HG02943 (cell line): ENCODE measurements at regions not wholly inside any gene's neighbourhood (a gene's known extent, or its start where the extent isn't known, plus 50 kb on each side); places are given as distances from the start of the nearest gene placed in this dataset.

Experiments
- ATAC-seq: cut with Tn5 transposase; IDR thresholded peaks from one replicate; pipeline ENCODE4 v1.9.1; 2021; ENCODE audit warnings: mild to moderate bottlenecking, low read depth, moderate library complexity; ENCODE audit not compliant: unreplicated experiment

DNA sequence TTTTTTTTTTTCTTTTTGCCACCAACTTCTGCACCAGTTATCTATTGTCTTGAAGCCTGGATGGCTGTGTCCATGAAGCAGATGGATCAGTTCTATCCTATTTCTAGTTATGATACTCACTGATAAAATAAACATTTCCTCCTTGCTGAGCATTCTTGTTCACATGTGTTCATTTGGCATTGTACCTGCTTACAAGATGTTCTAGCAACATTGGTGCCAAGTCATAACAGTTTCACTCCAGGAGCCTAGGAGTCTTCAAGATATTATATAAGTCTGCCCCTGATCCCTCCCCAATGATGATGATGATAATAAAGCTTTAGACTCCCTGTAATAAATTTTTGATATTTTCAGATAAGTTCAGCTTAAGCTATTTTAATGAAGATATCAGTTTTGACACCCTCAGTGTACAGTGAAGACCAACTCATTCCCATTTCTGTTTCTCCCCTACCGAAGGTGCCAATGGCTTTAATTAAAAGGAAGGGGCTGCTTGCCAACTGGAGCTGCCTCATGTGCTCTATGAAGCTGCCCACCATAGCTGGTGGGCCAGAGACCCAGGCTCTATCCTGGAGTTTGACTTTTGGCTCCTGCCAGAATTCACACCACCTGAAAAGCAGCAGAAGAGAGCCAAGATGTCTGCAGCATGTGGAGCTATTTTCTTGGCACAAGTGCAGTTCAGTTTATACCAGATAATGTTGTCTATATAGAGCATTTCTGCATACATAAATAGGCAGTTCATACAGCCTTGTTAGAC, 265.4 kb upstream of the TET2 start:
- no peak for ATAC-seq

DNA sequence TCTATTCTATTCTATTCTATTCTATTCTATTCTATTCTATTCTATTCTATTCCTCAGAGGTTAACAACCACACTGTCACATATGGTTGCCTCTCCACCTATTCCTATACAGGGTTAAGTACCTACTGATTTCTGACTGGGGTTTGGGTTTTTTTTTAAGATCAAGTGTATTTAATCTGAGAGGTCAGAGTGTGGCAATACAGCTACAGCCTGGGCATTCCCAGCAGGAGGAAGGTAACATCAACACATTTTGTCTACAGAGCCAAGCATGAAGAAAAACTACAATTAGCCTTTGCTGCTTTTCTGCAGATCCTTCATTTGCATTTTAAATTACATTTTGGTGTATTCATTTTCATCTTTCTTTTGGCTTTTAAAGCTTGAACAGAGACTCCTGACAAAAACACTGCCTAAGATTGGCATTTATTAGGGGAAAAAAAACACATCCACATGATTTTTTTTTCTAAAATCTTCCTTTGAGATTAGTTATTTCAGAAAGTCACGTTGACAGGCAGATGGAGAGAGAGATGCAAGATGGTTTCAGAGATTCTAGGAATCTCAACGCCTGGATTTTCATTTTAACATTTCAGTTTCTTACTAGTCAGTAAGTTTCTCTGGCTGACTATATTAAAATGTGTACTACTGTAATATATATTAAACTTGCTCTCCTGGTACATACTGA, 255.9 kb upstream of the TET2 start:
- ATAC-seq: no peak

DNA sequence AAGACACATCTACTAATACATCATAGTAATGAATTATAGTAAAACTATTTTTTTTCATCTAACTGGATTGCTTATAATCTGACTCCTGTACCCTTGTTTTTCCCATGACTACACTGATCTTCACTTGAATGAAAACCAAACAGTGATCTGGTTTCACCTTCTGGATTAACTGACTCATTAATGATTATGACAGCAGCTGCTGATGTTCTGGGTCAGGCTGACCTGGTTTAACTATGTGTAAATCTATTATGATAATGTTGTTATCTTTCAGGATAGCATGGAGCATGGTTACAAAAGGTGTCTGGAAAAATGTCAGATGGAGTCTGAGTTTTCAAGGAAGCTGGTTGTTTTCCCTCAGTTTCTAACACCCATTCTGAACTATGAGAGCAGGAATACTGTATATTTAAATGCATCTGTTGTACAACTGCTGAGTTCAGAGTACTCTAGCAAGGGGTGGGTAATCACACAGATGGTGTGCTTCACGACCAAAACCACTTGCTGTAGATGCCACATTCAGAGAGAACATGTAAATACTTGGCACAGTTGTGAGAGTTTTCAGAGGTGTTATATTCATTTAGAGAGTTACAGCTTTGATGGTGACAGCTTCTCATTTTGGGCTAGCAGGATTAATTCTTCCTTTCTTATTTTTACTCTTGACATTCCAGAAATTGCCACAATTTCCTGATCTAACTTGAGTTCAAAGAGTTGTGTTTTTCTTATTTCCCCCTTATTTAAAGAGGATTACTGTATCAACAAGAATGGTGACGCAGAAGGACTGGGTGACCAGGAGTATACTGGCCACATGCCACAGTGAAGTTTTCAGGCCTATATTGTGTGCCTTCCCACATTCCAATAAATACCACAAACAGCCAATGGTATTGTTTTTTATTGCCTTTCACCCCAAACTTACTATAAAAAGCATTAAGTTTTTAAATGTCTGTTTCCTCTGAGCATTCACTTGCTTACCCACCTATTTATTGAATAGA, 249.7 kb upstream of the TET2 start:
- no peak for ATAC-seq

DNA sequence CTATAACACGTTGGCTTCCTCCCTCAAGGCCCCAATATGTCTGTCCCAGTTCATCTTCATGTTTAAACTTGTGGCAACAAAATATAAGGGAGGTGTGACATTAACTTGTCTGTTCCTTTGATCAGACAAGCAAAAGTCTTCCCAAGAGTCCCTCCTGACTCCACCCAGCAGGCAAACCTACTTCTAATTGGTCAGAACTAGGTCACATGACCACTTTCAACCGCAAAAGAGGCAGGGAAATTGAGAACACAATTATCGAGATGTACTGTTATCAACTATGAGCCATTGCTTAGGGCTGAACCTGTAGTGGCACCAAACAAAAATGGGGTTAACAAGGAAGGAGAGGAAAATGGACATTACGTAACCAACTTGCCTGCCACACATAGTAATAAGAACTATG, 246.8 kb upstream of the TET2 start:
- no peak for ATAC-seq

DNA sequence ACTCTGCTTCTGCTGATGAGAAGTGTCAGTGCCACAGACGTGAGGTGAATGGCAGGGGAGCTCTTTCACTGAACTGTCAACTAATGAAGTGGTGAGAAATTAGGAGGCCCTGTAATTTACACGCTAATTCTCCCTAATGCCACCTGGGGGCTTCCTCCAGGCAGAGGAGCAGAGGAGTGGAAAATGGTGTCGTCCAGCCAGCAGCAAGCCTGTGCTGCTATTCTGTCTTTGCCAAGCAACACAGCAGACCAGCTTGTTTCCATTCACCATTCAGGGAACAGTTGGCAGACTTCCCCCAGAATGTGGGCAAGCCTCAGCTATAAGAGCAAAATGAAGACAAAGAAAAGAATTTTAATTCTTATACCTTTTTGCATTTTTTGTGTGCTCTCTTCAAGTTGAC, 245.2 kb upstream of the TET2 start:
- ATAC-seq: no peak

DNA sequence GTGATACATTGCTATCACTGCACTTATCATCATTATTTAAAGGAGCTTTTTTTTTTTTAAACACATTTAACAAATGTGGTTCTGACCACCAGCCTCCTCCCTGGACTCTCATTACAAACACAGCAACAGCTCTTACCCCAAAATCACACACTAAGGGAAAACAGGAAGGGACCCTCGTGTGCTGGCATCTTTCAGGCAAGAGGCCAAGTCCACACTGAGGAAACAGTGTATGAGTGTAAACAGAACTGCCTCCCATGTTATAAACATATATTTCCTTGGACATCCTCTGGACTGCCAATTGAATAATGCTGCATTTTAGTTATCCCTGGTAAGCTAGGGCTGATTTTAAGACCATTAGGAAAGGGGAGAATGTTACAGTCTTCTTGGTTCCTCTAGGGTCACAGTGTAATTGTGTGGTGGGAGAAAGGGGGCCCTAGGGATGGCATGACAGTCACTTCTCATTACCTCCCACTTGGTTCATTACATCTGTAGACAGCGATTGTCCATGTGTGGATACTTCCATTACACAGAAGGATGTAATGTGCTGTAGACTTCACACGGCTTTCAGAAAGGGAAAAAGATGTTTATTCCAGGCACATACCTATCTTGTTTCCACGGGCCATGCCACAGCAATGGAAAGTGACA, 244.6 kb upstream of the TET2 start:
- no peak for ATAC-seq

DNA sequence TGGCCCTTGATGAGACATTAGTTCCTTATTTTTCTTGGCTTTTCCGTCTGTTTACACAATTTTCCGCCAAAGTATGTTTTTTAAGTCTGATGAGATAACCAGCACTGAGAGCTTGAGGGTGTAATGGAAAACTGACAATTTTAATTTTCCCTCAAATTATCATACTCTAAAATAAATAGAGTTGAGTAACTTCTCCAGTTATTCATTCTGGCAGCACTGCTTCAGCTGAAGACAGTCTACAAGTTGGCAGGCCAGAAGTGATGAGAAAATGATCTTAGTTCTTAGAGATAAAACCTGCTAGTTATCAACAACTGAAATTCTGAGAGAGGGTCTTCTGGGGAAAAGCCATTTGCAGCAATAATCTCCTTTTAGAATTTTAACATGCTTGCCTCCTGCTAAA, 241.6 kb upstream of the TET2 start:
- ATAC-seq: no peak

DNA sequence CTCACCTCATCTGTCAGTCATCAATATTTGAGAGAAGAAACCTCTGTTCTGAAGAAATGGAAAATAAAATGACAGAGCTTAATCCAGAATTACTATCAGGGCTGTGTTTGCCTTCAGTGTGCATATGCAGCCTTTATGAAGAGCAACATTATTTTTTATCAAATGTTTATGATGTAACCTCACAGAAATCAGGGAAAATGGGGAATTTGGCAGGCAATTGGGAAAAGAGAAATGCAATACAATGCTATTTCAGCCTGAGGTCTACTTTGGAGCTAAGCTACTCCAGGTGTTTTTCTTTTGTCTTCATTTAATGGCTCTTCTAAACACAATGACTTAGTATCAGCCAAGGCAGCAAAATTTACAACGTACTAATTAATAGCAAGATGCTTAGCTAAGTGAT, 241.1 kb upstream of the TET2 start:
- no peak for ATAC-seq

DNA sequence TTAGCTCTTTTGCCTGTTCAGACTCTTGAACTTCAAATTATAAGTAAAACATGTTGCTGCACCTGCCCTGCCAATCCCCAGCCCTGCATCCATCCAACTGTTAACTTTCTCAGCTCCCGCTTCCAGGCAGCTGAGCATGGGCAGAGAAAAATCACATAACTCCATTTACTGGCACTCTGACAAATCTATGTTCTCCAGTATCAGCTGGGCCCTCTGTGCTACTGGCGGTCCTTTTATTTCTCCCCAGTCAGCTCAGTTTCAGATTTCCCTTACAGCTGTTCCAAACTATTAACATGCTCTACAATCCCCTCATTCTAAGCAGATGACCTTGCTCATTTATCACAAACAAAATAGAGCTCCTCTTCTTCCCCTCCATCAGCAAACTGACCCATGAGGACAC, 240.4 kb upstream of the TET2 start:
- ATAC-seq: no peak

DNA sequence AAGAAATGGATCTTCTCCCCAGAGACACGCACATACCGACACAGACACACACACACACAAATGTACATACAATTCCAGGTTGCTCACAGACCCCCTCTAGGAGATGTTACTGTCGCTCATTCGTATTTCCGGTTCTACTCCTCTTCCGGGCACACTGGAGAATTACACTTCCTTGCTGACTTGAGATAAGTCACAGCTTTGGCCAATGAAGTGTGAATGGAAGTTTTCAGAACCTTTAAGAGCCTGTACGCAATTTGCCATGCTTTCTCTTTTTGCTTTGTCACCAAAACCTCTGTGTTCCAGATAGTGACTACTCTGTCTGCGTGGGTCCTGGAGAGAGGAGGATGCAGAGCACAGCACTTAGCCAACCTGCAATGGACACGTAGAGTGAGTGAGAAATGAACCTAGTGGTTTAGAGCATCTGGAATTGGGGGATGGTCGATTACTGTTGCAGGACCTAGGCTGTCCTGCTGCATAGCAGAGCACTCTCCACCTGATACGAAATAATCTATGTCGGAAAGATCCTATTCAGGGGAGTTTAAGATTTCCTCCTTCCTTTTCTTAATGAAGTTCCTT, 239.5 kb upstream of the TET2 start:
- ATAC-seq: no peak

DNA sequence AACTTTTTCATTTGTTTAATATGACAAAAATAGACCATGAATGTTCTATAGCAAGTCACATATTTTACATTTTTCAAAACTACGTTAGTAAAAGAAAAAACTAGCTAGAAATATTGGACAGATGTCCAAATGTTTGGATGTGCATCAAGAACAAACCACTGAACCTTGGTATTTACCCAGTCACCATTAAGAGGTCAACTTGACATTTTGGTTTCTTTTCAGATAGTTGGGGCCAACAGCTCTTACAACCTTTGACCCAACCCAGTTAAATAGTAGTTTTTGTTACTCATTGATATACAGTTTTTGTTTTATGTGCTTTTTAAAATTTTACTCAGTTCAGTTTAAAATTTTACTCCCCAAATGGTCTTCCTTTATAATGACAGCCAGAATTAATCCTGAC, 238.7 kb upstream of the TET2 start:
- no peak for ATAC-seq

DNA sequence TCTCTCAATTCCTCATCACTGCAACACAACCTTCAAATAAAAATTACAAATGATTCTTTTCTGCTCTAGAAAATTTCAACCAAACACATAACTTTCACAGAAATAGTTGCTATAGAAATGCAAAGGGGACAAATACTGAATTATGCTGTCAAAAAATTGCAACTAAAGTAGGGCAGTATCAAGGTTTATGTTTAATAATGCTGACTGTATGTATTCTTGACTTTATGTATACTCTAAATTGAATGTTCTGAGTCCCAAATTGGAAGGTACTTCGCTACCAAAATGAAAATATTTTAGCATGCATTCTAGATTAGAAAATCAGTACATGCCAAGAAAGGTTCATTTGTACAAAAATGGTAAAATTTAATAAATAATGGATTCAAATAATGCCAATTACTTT, 237.3 kb upstream of the TET2 start:
- ATAC-seq: no peak

DNA sequence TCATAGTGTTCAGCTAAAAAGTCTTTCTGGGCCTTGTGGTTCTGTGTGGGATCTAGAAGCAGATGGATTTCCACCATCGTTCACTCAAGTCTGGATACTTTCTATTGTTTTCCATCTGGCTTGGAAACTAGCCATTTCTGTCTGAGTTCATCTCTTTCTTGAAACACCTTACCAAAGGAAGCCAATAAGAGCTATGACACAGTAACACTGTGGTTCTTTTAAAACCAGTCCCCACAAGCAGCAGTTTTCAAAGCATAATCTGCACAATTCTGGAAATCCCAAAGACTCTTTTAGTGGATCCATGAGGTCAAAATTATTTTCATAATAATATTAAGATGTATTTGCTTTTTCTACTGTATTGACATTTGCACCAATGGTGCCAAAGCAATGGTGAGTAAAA, 234.2 kb upstream of the TET2 start:
- no peak for ATAC-seq

DNA sequence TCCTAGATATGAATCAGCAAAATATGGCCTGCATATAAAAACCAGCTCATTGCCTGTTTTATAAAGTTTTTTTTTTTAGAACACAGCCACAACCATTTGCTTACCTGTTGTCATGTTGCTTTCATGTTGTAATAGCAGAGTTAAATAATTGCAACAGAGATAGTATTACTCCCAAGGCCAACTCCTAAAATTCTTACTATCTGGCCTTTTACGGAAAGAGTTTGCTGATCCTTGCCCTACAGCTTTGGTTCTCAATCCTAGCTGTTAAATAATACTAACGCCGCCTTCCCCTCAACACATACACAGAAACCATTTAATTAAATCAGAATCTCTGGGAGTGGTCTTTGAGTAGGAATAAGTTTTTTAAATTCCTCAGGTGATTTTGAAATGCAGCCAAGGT, 231.3 kb upstream of the TET2 start:
- no peak for ATAC-seq

DNA sequence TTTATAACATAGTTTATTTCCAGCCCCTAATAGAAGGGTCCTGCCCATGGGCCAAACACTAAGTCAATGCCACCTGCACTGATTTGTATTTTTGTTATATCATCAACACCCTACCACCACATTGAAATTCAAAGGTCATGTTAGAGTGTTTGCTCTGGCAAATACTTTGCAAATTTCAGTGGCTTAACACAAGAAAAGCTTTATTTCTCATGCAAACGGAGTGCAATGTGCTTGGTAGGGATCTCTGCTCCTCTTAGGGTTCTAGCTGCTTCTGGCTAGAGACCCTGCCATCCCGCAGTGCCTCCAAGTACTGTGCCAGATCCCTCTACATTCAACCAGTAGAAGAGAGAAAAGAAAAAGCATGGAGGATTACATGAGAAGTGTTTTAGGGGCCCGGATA, 230.8 kb upstream of the TET2 start:
- no peak for ATAC-seq

DNA sequence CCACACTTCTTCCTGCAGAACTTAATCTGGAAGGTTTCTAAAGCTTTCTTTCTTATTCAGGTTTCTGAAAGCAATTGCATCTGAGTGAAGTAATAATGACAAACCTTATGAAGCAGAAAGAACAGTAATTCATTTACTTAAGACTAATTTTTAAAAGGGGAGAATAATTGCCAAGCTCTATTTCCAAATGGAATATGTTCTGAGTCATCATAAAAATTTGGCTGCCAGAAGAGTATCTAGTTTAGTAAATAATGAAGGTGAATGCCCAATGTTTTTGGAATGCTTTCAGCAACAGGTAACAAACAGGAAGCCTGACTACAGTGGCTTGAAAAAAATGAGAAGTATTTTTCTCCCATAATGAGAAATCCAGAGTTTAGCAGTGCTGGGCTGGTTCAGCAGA, 227.3 kb upstream of the TET2 start:
- ATAC-seq: no peak

DNA sequence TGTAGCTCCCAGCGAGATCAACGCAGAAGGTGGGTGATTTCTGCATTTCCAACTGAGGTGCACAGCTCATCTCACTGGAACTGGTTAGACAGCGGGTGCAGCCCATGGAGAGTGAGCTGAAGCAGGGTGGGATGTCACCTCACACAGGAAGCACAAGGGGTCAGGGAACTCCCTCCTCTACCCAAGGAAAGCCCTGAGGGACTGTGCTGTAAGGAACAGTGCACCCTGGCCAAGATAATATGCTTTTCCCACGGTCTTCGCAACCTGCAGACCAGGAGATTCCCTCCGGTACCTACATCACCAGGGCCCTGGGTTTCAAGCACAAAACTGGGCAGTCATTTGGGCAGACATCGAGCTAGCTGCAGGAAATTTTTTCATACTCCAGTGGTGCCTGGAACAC, 216.4 kb upstream of the TET2 start:
- peak; percentile 20 for ATAC-seq

DNA sequence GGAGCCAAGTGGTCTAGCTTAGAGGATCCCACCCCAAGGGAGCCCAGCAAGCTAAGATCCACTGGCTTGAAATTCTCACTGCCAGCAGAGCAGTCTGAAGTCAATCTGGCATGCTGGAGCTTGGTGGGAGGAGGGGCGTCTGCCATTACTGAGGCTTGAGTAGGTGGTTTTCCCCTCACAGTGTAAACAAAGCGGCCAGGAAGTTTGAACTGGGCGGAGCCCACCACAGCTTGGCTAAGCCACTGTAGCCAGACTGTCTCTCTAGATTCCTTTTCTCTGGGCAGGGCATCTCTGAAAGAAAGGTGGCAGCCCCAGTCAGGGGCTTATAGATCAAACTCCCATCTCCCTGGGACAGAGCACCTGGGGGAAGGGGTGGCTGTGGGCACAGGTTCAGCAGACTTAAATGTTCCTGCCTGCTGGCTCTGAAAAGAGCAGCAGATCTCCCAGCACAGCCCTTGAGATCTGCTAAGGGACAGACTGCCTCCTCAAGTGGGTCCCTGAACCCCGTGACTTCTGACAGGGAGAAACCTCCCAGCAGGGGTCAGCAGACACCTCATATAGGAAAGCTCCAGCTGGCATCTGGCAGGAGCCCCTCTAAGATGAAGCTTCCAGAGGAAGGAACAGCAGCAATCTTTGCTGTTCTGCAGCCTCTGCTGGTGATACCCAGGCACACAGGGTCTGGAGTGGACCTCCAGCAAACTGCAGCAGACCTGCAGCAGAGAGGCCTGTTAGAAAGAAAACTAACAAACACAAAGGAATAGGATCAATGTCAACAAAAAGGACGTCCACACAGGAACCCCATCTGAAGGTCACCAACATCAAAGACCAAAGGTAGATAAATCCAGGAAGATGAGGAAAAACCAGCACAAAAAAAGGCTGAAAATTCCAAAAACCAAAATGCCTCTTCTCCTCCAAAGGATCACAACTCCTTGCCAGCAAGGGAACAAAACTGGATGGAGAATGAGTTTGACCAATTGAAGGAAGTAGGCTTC, 215.6 kb upstream of the TET2 start:
- peak; percentile 84 for ATAC-seq

DNA sequence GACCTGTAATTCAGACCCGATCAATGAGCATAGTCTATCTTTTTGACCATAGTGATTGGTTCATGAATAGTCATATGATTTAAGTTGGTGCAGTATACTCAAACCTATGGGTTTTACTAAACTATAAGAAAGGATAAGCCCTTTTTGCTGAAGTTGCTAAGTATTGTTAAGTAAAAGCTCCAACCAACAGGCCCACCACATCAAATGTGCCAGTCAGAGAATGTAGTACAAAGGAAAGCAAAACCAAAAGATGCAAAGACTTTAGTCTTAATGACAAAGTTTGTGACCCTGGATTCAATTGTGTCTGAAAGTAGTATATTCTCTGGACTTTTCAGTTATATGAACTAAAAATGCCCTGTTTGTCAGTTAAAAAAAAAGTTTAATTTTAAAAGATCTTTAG, 208.1 kb upstream of the TET2 start:
- no peak for ATAC-seq
